ENCODE measurements at regions not wholly inside any gene's neighbourhood (a gene's known extent, or its start where the extent isn't known, plus 50 kb on each side); places are given as distances from the start of the nearest gene placed in this dataset.

- no peak overlapping the region for H3K4me3 ChIP-seq
- peaks cover 0 to 1% (median 0%) of the 10 kb centered on the region in 3 donors for H3K27me3 ChIP-seq (ENCODE audit: insufficient read depth in 3 of 3, low read length in 2 of 3)
- H3K4me1 ChIP-seq = no peaks in the 10 kb centered on the region
- intact Hi-C loops (cut with DNase I) = no loop called here
- no peak overlapping the region for H3K27ac ChIP-seq
- DNase-seq (no peak), ATAC-seq (no peak)
- TF ChIP-seq CTCF (IDR thresholded peaks at IDR 0.05) = no peak
- WGBS, 3 donors = 69 to 84% (median 78%) methylated on average over 3 of the region's 3 CpGs
- no peaks in the 10 kb centered on the region for H3K9me3 ChIP-seq
- H3K36me3 ChIP-seq (ENCODE audit: insufficient read depth in 1 of 2, low read depth in 1 of 2) = no peaks in the 10 kb centered on the region
Observed at GRCh38 chr2:23273786-23274185, 111.2 kb upstream of the KLHL29 start.

- DNase-seq = no peak
- Histone ChIP-seq H3K27ac (no peak overlapping the region), H3K27me3 (ENCODE audit: insufficient read depth in 3 of 3, low read length in 2 of 3) (no peaks in the 10 kb centered on the region), H3K9me3 (no peaks in the 10 kb centered on the region), H3K36me3 (ENCODE audit: insufficient read depth in 1 of 2, low read depth in 1 of 2) (no peaks in the 10 kb centered on the region), H3K4me1 (no peaks in the 10 kb centered on the region), H3K4me3 (no peak overlapping the region)
- no peak for ATAC-seq
- 61 to 74% (median 62%) methylated on average over 2 of the region's 2 CpGs for WGBS, 3 donors
- no peak for TF ChIP-seq CTCF (IDR thresholded peaks at IDR 0.05)
- intact Hi-C loops (cut with DNase I) = no loop called here
Observed at GRCh38 chr2:23280401-23280800, 104.6 kb upstream of the KLHL29 start.

- intact Hi-C loops (cut with DNase I) = no loop called here
- H3K36me3 ChIP-seq (ENCODE audit: insufficient read depth in 1 of 2, low read depth in 1 of 2) = no peaks in the 10 kb centered on the region
- H3K27ac ChIP-seq = no peak overlapping the region
- ATAC-seq (no peak), DNase-seq (no peak)
- 67 to 86% (median 74%) methylated on average over 3 of the region's 3 CpGs for WGBS, 3 donors
- no peaks in the 10 kb centered on the region for H3K9me3 ChIP-seq
- H3K4me3 ChIP-seq = no peak overlapping the region
- H3K4me1 ChIP-seq = peaks cover 7% of the 10 kb centered on the region
- H3K27me3 ChIP-seq (ENCODE audit: insufficient read depth in 3 of 3, low read length in 2 of 3) = no peaks in the 10 kb centered on the region
- no peak for TF ChIP-seq CTCF (IDR thresholded peaks at IDR 0.05)
Observed at GRCh38 chr2:23283653-23284052, 101.3 kb upstream of the KLHL29 start.

DNA sequence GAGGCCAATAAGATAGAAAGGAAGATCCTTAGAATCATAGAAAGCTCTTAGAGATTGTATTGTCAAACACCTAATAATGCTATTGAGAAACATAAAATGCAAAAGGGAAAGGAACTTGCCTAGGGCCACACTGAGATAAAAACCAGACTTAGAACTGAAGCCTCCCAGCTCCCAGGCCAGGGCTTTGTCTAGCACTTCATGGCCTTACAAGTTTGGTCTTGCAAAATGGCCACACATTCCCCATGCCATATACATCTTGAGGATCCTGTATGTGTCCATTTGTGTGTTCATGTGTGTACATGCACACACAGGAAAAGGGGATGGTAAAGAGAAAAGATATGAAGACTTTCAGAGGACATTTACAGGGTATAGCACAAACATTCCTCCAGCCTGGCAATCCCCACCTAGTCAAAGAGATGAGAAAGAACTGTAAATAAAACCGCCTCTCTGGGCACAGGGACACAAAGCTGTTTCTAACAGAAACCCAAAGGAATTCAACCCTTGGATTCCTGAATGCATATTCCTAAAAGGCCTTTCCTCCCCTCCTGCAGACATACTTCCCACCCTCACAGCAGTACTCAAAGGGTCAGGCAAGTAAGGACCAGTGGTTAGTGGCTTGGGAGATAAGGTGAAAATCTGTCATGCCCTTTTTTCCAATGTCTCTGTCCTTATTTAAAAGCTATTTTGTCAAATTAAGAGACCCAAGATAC is 99.7 kb upstream of the KLHL29 start:
- H3K27me3 ChIP-seq (ENCODE audit: insufficient read depth in 3 of 3, low read length in 2 of 3) = no peaks in the 10 kb centered on the region
- no peak overlapping the region for H3K27ac ChIP-seq
- no peak for ATAC-seq
- DNase-seq = no peak
- H3K4me1 ChIP-seq = peaks cover 7% of the 10 kb centered on the region
- H3K4me3 ChIP-seq = no peak overlapping the region
- no peaks in the 10 kb centered on the region for H3K36me3 ChIP-seq (ENCODE audit: insufficient read depth in 1 of 2, low read depth in 1 of 2)
- H3K9me3 ChIP-seq = no peaks in the 10 kb centered on the region
- intact Hi-C loops (cut with DNase I) = no loop called here
- 86 to 96% (median 95%) methylated on average over 1 of the region's 1 CpG for WGBS, 3 donors
- no peak for TF ChIP-seq CTCF (IDR thresholded peaks at IDR 0.05)

Measured in psoas muscle (tissue), 7 donors.